ENCODE measurements at regions not wholly inside any gene's neighbourhood (a gene's known extent, or its start where the extent isn't known, plus 50 kb on each side); places are given as distances from the start of the nearest gene placed in this dataset.

DNA sequence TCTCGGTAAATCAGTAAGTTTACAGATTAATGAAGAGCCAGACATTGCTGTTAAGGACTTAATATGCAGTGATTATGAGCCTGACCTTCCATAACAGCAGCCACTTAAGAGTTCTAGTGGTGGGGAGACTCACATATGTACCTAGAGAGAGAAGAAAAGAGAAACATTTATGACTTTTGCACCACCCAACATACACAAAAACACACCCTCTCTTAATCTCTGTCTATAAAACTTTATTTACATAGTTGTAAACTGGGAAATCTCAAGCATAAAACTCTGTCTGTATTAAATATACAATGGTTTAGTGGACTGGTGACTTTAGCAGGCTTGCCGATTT is 347.4 kb upstream of the ADGRL2 start:
- TF ChIP-seq, protein P1, sequence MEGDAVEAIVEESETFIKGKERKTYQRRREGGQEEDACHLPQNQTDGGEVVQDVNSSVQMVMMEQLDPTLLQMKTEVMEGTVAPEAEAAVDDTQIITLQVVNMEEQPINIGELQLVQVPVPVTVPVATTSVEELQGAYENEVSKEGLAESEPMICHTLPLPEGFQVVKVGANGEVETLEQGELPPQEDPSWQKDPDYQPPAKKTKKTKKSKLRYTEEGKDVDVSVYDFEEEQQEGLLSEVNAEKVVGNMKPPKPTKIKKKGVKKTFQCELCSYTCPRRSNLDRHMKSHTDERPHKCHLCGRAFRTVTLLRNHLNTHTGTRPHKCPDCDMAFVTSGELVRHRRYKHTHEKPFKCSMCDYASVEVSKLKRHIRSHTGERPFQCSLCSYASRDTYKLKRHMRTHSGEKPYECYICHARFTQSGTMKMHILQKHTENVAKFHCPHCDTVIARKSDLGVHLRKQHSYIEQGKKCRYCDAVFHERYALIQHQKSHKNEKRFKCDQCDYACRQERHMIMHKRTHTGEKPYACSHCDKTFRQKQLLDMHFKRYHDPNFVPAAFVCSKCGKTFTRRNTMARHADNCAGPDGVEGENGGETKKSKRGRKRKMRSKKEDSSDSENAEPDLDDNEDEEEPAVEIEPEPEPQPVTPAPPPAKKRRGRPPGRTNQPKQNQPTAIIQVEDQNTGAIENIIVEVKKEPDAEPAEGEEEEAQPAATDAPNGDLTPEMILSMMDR (IDR thresholded peaks at IDR 0.05), result no peak
- TF ChIP-seq POLR2A (IDR thresholded peaks at IDR 0.05), result no peak

All from right lobe of liver (tissue), 4 donors.